PC-3 (cell line): ENCODE measurements at regions not wholly inside any gene's neighbourhood (a gene's known extent, or its start where the extent isn't known, plus 50 kb on each side); places are given as distances from the start of the nearest gene placed in this dataset.

Source experiments
- ATAC-seq: fragments of 200-7000 bp; cut with Tn5 transposase; 2 replicates; pipeline ENCODE4 v1.9.1; 2020; ENCODE audit warnings: mild to moderate bottlenecking, moderate library complexity
- BruUV-seq: library from RNA; stranded (reverse); fragments of 400-500 nt; replicated peaks from 2 replicates; lab custom pipeline; 2021; lab: Mats Ljungman, UMichigan
- CTCF ChIA-PET: fragments of 300-600 bp; sonication (Branson Sonifier 250); formaldehyde crosslinking; loops from one replicate; lab custom pipeline; 2022; ENCODE audit warnings: antibody characterized with exemption; lab: Charles Lee
- POLR2A ChIA-PET: fragments of 300-600 bp; sonication (Branson Sonifier 250); formaldehyde crosslinking; loops from one replicate; lab custom pipeline; 2022; ENCODE audit warnings: antibody characterized with exemption; ENCODE audit not compliant: unreplicated experiment; lab: Charles Lee
- DNase-seq: peaks from one replicate; pipeline ENCODE4 v3.0.0-alpha.2; 2015
- H2AFZ ChIP-seq: fragments of 300-600 bp; sonication (generic); 2 replicates; pipeline ENCODE4 v1.6.0; 2016; ENCODE audit warnings: antibody characterized with exemption, low read length
- H3F3A ChIP-seq: fragments of 300-600 bp; sonication (generic); one replicate; pipeline ENCODE4 v1.6.0; 2017; ENCODE audit warnings: antibody characterized with exemption, low read length, control low read depth, mild to moderate bottlenecking; ENCODE audit not compliant: unreplicated experiment
- H3K27ac ChIP-seq: fragments of 300-600 bp; sonication (generic); 2 replicates; pipeline ENCODE4 v1.5.1; 2016; ENCODE audit warnings: mild to moderate bottlenecking, low read length
- H3K27me3 ChIP-seq: fragments of 300-600 bp; sonication (generic); 2 replicates; pipeline ENCODE4 v1.6.1; 2016; ENCODE audit warnings: low read length, mixed read lengths
- H3K36me3 ChIP-seq: fragments of 300-600 bp; sonication (generic); 2 replicates; pipeline ENCODE4 v1.6.1; 2016; ENCODE audit warnings: low read depth, mixed run types, low read length, mixed read lengths
- H3K4me1 ChIP-seq: fragments of 300-600 bp; sonication (generic); 2 replicates; pipeline ENCODE4 v1.5.1; 2016; ENCODE audit warnings: low read length; ENCODE audit not compliant: insufficient read depth
- H3K4me2 ChIP-seq: fragments of 300-600 bp; sonication (generic); 2 replicates; pipeline ENCODE4 v1.6.0; 2016; ENCODE audit warnings: low read length
- H3K4me3 ChIP-seq: fragments of 300-600 bp; sonication (generic); 2 replicates; pipeline ENCODE4 v1.5.1; 2016; ENCODE audit warnings: mild to moderate bottlenecking, low read length, mixed read lengths
- H3K79me2 ChIP-seq: fragments of 300-600 bp; sonication (generic); 2 replicates; pipeline ENCODE4 v1.6.1; 2017; ENCODE audit warnings: low read length, mixed read lengths
- H3K9ac ChIP-seq: fragments of 300-600 bp; sonication (generic); 2 replicates; pipeline ENCODE4 v1.6.0; 2016; ENCODE audit warnings: mild to moderate bottlenecking, low read length
- H3K9me2 ChIP-seq: fragments of 300-600 bp; sonication (generic); replicated peaks from 2 replicates; pipeline ENCODE4 v1.6.1; 2016; ENCODE audit warnings: mixed run types, low read length, mixed read lengths
- H3K9me3 ChIP-seq: fragments of 300-600 bp; sonication (generic); 2 replicates; pipeline ENCODE4 v1.6.1; 2016; ENCODE audit warnings: low read length, mixed read lengths
- H4K20me1 ChIP-seq: fragments of 300-600 bp; sonication (generic); 2 replicates; pipeline ENCODE4 v1.6.1; 2016; ENCODE audit warnings: low read length, mixed read lengths
- CTCF ChIP-seq: fragments of 300-600 bp; sonication (generic); conservative IDR thresholded peaks from 2 replicates; pipeline ENCODE4 v1.5.1; 2017; ENCODE audit warnings: antibody characterized with exemption, low read depth, mild to moderate bottlenecking, low read length
- EZH2 ChIP-seq: fragments of 300-600 bp; sonication (generic); IDR thresholded peaks from one replicate; pipeline ENCODE4 v1.6.1; 2017; ENCODE audit warnings: antibody characterized with exemption, mild to moderate bottlenecking, low read length; ENCODE audit not compliant: unreplicated experiment
- EZH2phosphoT487 ChIP-seq: fragments of 300-600 bp; sonication (generic); IDR thresholded peaks from 2 replicates; pipeline ENCODE4 v1.6.1; 2018; ENCODE audit warnings: mild to moderate bottlenecking, antibody characterized with exemption, low read length, borderline replicate concordance
- intact Hi-C: fragments of 100-400 bp; cut with micrococcal nuclease; formaldehyde crosslinking; loops from 2 replicates; pipeline ENCODE4 v1.9.0; 2023

GRCh38 chr11:127625402-127625801, 624.8 kb upstream of the KIRREL3 start:
- ChIA-PET POLR2A (no interaction called here), CTCF (no interaction called here)
- no peak overlapping the region for H3K9ac ChIP-seq
- DNase-seq (no peak), ATAC-seq (no peak)
- H3F3A ChIP-seq = no peaks in the 10 kb centered on the region
- H3K4me1 ChIP-seq = no peaks in the 10 kb centered on the region
- no peaks in the 10 kb centered on the region for H3K27me3 ChIP-seq
- H3K79me2 ChIP-seq = no peaks in the 10 kb centered on the region
- no peak overlapping the region for H3K4me2 ChIP-seq
- H2AFZ ChIP-seq = no peak overlapping the region
- no peak for TF ChIP-seq EZH2phosphoT487
- TF ChIP-seq CTCF = no peak
- no peak for TF ChIP-seq EZH2
- H3K9me3 ChIP-seq = no peaks in the 10 kb centered on the region
- H4K20me1 ChIP-seq = no peaks in the 10 kb centered on the region
- BruUV-seq = no TSS peak
- no peaks in the 10 kb centered on the region for H3K9me2 ChIP-seq
- intact Hi-C loops = no loop called here
- no peak overlapping the region for H3K4me3 ChIP-seq
- H3K36me3 ChIP-seq = no peaks in the 10 kb centered on the region
- no peak overlapping the region for H3K27ac ChIP-seq

GRCh38 chr11:127624306-127624856, 623.8 kb upstream of the KIRREL3 start:
- Histone ChIP-seq H3F3A (no peaks in the 10 kb centered on the region), H3K27ac (no peak overlapping the region), H3K36me3 (no peaks in the 10 kb centered on the region), H3K9ac (no peak overlapping the region), H3K4me2 (no peak overlapping the region), H3K4me3 (no peak overlapping the region), H3K79me2 (no peaks in the 10 kb centered on the region), H3K9me3 (no peaks in the 10 kb centered on the region), H3K4me1 (no peaks in the 10 kb centered on the region), H4K20me1 (no peaks in the 10 kb centered on the region), H2AFZ (no peak overlapping the region), H3K27me3 (no peaks in the 10 kb centered on the region), H3K9me2 (no peaks in the 10 kb centered on the region)
- BruUV-seq = no TSS peak
- DNase-seq (no peak), ATAC-seq (no peak)
- ChIA-PET POLR2A (no interaction called here), CTCF (no interaction called here)
- intact Hi-C loops = no loop called here
- no peak for TF ChIP-seq CTCF
- TF ChIP-seq EZH2phosphoT487 = no peak
- no peak for TF ChIP-seq EZH2

- Histone ChIP-seq H3K4me3 (no peak overlapping the region), H3F3A (no peaks in the 10 kb centered on the region), H3K27me3 (no peaks in the 10 kb centered on the region), H2AFZ (no peak overlapping the region), H3K4me1 (no peaks in the 10 kb centered on the region), H3K36me3 (no peaks in the 10 kb centered on the region), H3K4me2 (no peak overlapping the region), H3K9ac (no peak overlapping the region), H3K27ac (no peak overlapping the region), H3K9me2 (no peaks in the 10 kb centered on the region), H4K20me1 (no peaks in the 10 kb centered on the region), H3K9me3 (no peaks in the 10 kb centered on the region), H3K79me2 (no peaks in the 10 kb centered on the region)
- ChIA-PET POLR2A (no interaction called here), CTCF (no interaction called here)
- intact Hi-C loops = no loop called here
- ATAC-seq (no peak), DNase-seq (no peak)
- BruUV-seq = no TSS peak
- TF ChIP-seq EZH2 (no peak), EZH2phosphoT487 (no peak), CTCF (no peak)
These were observed 622.1 kb upstream of the KIRREL3 start for GRCh38 chr11:127622686-127623085.
